ENCODE measurements at regions not wholly inside any gene's neighbourhood (a gene's known extent, or its start where the extent isn't known, plus 50 kb on each side); places are given as distances from the start of the nearest gene placed in this dataset.

DNA sequence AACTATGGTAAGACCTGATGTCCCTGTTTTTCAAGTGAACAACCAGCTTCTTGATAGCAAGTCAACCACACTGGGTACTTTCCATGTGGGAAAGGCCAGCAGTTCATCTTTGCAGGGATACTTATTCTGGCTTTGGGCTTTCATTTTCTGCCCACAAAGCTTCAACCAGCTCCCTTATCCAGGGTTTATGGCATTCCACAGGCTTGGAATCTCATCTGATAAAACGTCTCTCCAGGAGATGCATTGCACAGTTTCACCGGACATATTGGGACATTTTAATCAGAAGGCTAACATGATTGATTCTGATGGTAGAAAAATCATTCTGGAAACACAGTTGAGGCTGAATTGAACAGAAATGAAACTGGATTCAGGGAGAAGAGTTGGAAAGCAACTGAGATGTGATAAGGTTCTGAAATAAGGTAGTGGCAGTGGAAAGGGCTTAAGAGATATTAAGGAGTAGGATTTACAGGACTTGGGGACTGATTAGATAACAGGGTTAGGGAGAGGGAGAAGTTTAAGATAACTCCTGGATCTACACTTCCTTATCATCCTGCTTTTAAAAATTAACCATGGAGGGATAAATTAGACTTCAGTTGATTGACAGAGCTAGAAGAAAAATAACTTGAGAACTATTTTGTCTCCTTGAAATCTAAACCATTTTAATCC, 195.8 kb upstream of the FBXL7 start:
- no peak overlapping the region for H3K4me3 ChIP-seq
- H3K4me1 ChIP-seq (replicated peaks in 1 of 2; ENCODE audit: control insufficient read depth in 2 of 2, insufficient read depth in 2 of 2, low read length in 2 of 2), result no peaks in the 10 kb centered on the region
- TF ChIP-seq, protein P1, sequence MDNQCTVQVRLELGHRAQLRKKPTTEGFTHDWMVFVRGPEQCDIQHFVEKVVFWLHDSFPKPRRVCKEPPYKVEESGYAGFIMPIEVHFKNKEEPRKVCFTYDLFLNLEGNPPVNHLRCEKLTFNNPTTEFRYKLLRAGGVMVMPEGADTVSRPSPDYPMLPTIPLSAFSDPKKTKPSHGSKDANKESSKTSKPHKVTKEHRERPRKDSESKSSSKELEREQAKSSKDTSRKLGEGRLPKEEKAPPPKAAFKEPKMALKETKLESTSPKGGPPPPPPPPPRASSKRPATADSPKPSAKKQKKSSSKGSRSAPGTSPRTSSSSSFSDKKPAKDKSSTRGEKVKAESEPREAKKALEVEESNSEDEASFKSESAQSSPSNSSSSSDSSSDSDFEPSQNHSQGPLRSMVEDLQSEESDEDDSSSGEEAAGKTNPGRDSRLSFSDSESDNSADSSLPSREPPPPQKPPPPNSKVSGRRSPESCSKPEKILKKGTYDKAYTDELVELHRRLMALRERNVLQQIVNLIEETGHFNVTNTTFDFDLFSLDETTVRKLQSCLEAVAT (IDR thresholded peaks at IDR 0.05), result no peak
- no peak for TF ChIP-seq ZNF263 (CRISPR knock-in tag; IDR thresholded peaks at IDR 0.05; ENCODE audit: borderline replicate concordance)
- TF ChIP-seq, protein P2, sequence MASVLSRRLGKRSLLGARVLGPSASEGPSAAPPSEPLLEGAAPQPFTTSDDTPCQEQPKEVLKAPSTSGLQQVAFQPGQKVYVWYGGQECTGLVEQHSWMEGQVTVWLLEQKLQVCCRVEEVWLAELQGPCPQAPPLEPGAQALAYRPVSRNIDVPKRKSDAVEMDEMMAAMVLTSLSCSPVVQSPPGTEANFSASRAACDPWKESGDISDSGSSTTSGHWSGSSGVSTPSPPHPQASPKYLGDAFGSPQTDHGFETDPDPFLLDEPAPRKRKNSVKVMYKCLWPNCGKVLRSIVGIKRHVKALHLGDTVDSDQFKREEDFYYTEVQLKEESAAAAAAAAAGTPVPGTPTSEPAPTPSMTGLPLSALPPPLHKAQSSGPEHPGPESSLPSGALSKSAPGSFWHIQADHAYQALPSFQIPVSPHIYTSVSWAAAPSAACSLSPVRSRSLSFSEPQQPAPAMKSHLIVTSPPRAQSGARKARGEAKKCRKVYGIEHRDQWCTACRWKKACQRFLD (CRISPR knock-in tag; IDR thresholded peaks at IDR 0.05), result no peak
- H2AFZ ChIP-seq (ENCODE audit: low read depth, low read length), result no peak overlapping the region
- ATAC-seq (no peak), FAIRE-seq (no peak), DNase-seq (ENCODE audit: extremely low read depth in 1 of 4, low spot score in 3 of 4) (no peak)
- no peak overlapping the region for H3K27ac ChIP-seq (ENCODE audit: extremely low read depth, low read depth, low read length)
- no peaks in the 10 kb centered on the region for H3K36me3 ChIP-seq (ENCODE audit: control insufficient read depth, insufficient read depth, low read length)
- no peaks in the 10 kb centered on the region for H3K9me1 ChIP-seq (ENCODE audit: control insufficient read depth, insufficient read depth, low read length)
- H3K79me2 ChIP-seq (ENCODE audit: control insufficient read depth, insufficient read depth, low read length), result no peaks in the 10 kb centered on the region
- POLR2A ChIA-PET, result no interaction called here
- intact Hi-C loops (cut with micrococcal nuclease) (no loop called here), in situ Hi-C loops (cut with MboI) (no loop called here)
- no peak overlapping the region for H3K4me2 ChIP-seq (ENCODE audit: insufficient read depth, low read length)
- H3K9ac ChIP-seq (ENCODE audit: insufficient read depth in 1 of 2, low read depth in 2 of 2, low read length in 2 of 2), result no peak overlapping the region
- WGBS (ENCODE audit: insufficient coverage, low coverage, missing lambda C conversion rate), result 2% methylated on average over 2 of the region's 2 CpGs
- no peaks in the 10 kb centered on the region for H4K20me1 ChIP-seq (replicated peaks; ENCODE audit: control insufficient read depth, insufficient read depth, low read length)
- no TSS peak for BruUV-seq (replicated peaks)
- no peaks in the 10 kb centered on the region for H3K27me3 ChIP-seq (ENCODE audit: control insufficient read depth in 2 of 2, insufficient read depth in 2 of 2, low read length in 2 of 2)
- CTCF ChIA-PET (ENCODE audit: low intra/inter-chr PET ratio), result no interaction called here
- no peaks in the 10 kb centered on the region for H3K9me3 ChIP-seq (replicated peaks; ENCODE audit: control insufficient read depth, insufficient read depth, low read depth, low read length)

Data from K562 (cell line).